ENCODE measurements at regions not wholly inside any gene's neighbourhood (a gene's known extent, or its start where the extent isn't known, plus 50 kb on each side); places are given as distances from the start of the nearest gene placed in this dataset.

DNA sequence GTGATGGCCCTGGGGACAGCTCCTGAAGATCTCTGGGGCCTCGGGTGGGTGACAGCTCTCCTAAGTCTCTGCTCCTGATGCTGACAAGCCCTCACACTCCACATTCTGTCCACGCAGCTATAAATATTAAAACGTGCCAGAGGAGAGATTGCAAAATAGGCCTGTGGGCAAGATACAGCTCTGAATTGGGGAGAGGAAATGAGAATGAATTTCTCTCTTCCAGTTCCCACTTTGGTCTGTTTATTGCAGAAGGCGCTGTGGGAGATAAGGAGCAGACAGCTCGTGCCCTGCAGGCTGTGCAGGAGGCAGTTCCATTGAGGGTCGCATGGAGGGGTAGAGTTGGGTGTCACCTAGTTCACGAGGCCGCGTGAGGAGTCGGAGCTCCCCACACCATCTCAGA, 87.5 kb upstream of the SDK2 start:
- TF ChIP-seq, protein P1, sequence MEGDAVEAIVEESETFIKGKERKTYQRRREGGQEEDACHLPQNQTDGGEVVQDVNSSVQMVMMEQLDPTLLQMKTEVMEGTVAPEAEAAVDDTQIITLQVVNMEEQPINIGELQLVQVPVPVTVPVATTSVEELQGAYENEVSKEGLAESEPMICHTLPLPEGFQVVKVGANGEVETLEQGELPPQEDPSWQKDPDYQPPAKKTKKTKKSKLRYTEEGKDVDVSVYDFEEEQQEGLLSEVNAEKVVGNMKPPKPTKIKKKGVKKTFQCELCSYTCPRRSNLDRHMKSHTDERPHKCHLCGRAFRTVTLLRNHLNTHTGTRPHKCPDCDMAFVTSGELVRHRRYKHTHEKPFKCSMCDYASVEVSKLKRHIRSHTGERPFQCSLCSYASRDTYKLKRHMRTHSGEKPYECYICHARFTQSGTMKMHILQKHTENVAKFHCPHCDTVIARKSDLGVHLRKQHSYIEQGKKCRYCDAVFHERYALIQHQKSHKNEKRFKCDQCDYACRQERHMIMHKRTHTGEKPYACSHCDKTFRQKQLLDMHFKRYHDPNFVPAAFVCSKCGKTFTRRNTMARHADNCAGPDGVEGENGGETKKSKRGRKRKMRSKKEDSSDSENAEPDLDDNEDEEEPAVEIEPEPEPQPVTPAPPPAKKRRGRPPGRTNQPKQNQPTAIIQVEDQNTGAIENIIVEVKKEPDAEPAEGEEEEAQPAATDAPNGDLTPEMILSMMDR (IDR thresholded peaks at IDR 0.05) = no peak
- TF ChIP-seq POLR2AphosphoS5 (IDR thresholded peaks at IDR 0.05) = no peak
- no peak for TF ChIP-seq POLR2A (IDR thresholded peaks at IDR 0.05)

All from breast epithelium (tissue), 3 donors.